ENCODE measurements at regions not wholly inside any gene's neighbourhood (a gene's known extent, or its start where the extent isn't known, plus 50 kb on each side); places are given as distances from the start of the nearest gene placed in this dataset.

DNA sequence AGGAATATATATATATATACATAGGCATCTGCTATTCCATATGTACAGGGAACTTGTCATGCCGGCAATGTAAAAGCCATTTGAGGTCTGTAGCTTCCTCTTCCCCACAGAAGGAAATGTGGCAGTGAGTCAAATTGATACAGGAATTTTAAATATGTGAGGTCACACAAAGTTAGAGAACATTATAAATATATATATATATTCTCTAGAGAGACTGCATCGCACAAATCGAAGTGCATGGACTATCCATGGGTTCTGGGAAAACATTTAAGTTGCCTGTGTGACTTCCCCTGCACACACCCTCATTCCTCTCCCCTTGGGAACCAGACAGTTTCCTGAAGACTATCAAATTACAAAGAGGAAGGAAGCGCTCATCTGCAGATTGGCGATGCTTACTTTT lies 100.9 kb upstream of the CCDC91 start:
- H4K8ac ChIP-seq (replicated peaks; ENCODE audit: insufficient read length, low read depth, low read length) = no peak overlapping the region
- H2AFZ ChIP-seq (ENCODE audit: low read length) = no peak overlapping the region
- H2BK5ac ChIP-seq (ENCODE audit: insufficient read length, low read length) = no peak overlapping the region
- H3K4ac ChIP-seq (ENCODE audit: low read depth, low read length) = no peak overlapping the region
- H3K56ac ChIP-seq (ENCODE audit: insufficient read length, low read depth, low read length) = no peak overlapping the region
- H4K91ac ChIP-seq (ENCODE audit: insufficient read length, low read depth, low read length) = no peak overlapping the region
- no peak for TF ChIP-seq CTCF (conservative IDR thresholded peaks at IDR 0.05)
- H3K27ac ChIP-seq (ENCODE audit: insufficient read length, low read depth, low read length) = no peak overlapping the region
- Mint-ChIP-seq H3K9me3 (no peaks in the 10 kb centered on the region), H3K36me3 (ENCODE audit: insufficient read depth in 1 of 3, low read depth in 3 of 3) (no peaks in the 10 kb centered on the region), H3K4me1 (peaks cover 17 to 21% of the 10 kb centered on the region in 2 experiments), H3K27me3 (ENCODE audit: low read depth) (no peaks in the 10 kb centered on the region), H3K27ac (no peak overlapping the region), H3K4me3 (peak overlapping the region in 1 of 2 experiments; percentile 20; a peak in 2 of 5 replicates)
- H2BK120ac ChIP-seq (ENCODE audit: low read depth, low read length, poor library complexity, severe bottlenecking) = no peak overlapping the region
- H3K4me1 ChIP-seq (ENCODE audit: insufficient read depth, low read length) = no peaks in the 10 kb centered on the region
- no peak for DNase-seq
- H2BK12ac ChIP-seq (ENCODE audit: insufficient read length, low read depth, low read length) = no peak overlapping the region
- H4K5ac ChIP-seq (ENCODE audit: insufficient read length, low read depth, low read length) = no peak overlapping the region
- H3K9ac ChIP-seq (ENCODE audit: extremely low read depth, insufficient read length, low read length) = no peak overlapping the region
- H2AK5ac ChIP-seq (ENCODE audit: insufficient read length, low read length) = no peak overlapping the region
- no peaks in the 10 kb centered on the region for H3K27me3 ChIP-seq (ENCODE audit: insufficient read depth, low read length)
- H2BK15ac ChIP-seq (ENCODE audit: low read depth, low read length) = no peak overlapping the region
- H3K23ac ChIP-seq (ENCODE audit: insufficient read length, low read depth, low read length) = no peak overlapping the region
- H3T11ph ChIP-seq (ENCODE audit: low read length) = no peak overlapping the region
- no peaks in the 10 kb centered on the region for H3K23me2 ChIP-seq (ENCODE audit: insufficient read length, low read depth, low read length, poor library complexity, severe bottlenecking)
- H3K9me3 ChIP-seq (ENCODE audit: control insufficient read depth, low read depth, low read length) = no peaks in the 10 kb centered on the region
- no CpG with 5 or more reads among the region's 5 CpGs for WGBS (ENCODE audit: extremely low coverage, insufficient read length, low lambda C conversion rate)
- no peaks in the 10 kb centered on the region for H3K79me1 ChIP-seq (ENCODE audit: insufficient read depth, low read depth, low read length, poor library complexity, severe bottlenecking)
- H3K14ac ChIP-seq (ENCODE audit: insufficient read depth, low read length) = no peak overlapping the region
- no peak overlapping the region for H3K18ac ChIP-seq (ENCODE audit: insufficient read length, low read depth, low read length)
- no peaks in the 10 kb centered on the region for H4K20me1 ChIP-seq (ENCODE audit: control insufficient read depth, insufficient read depth, insufficient read length)
- no peak overlapping the region for H2BK20ac ChIP-seq (ENCODE audit: low read depth, low read length, poor library complexity, severe bottlenecking)
- no peak overlapping the region for H3K4me2 ChIP-seq (ENCODE audit: insufficient read depth, insufficient read length, low read length)
- H3K79me2 ChIP-seq (ENCODE audit: insufficient read depth, low read length) = no peaks in the 10 kb centered on the region

Data from H9 (cell line).